ENCODE measurements at regions not wholly inside any gene's neighbourhood (a gene's known extent, or its start where the extent isn't known, plus 50 kb on each side); places are given as distances from the start of the nearest gene placed in this dataset.

- TF ChIP-seq CTCF (conservative IDR thresholded peaks at IDR 0.05), result no peak
- no peak for TF ChIP-seq ZFX (IDR thresholded peaks at IDR 0.05)
Observed at GRCh38 chr16:64181271-64181925, 940.5 kb downstream of the CDH11 start.

Measured in C4-2B (cell line).